ENCODE measurements at regions not wholly inside any gene's neighbourhood (a gene's known extent, or its start where the extent isn't known, plus 50 kb on each side); places are given as distances from the start of the nearest gene placed in this dataset.

GRCh38 chr4:151960449-151961230 lies 199.8 kb upstream of the GATB start:
- DNase-seq: no peak

GRCh38 chr4:151957153-151957552 lies 196.3 kb upstream of the GATB start:
- DNase-seq: no peak

GRCh38 chr4:151955721-151956380 lies 195.0 kb upstream of the GATB start:
- DNase-seq: no peak

GRCh38 chr4:151953795-151954372 lies 193.1 kb upstream of the GATB start:
- no peak for DNase-seq

- DNase-seq: no peak
Measured at GRCh38 chr4:151953312-151953711, 192.5 kb upstream of the GATB start.

GRCh38 chr4:151952711-151953254 lies 192.0 kb upstream of the GATB start:
- no peak for DNase-seq

- no peak for DNase-seq
Measured at GRCh38 chr4:151952137-151952536, 191.3 kb upstream of the GATB start.

GRCh38 chr4:151951671-151952050 lies 190.9 kb upstream of the GATB start:
- no peak for DNase-seq

- no peak for DNase-seq
Measured at GRCh38 chr4:151950993-151951670, 190.3 kb upstream of the GATB start.

GRCh38 chr4:151948351-151949016 lies 187.7 kb upstream of the GATB start:
- DNase-seq: no peak

- DNase-seq: no peak
Measured at GRCh38 chr4:151946718-151947117, 185.9 kb upstream of the GATB start.

GRCh38 chr4:151942971-151943370 lies 182.2 kb upstream of the GATB start:
- DNase-seq: no peak

- DNase-seq: no peak
Measured at GRCh38 chr4:151940926-151941617, 180.3 kb upstream of the GATB start.

GRCh38 chr4:151940291-151940690 lies 179.5 kb upstream of the GATB start:
- no peak for DNase-seq

GRCh38 chr4:151939670-151940069 lies 178.9 kb upstream of the GATB start:
- no peak for DNase-seq

GRCh38 chr4:151935411-151935810 lies 174.6 kb upstream of the GATB start:
- DNase-seq: no peak

GRCh38 chr4:151934766-151935165 lies 174.0 kb upstream of the GATB start:
- DNase-seq: no peak

GRCh38 chr4:151933122-151933827 lies 172.5 kb upstream of the GATB start:
- DNase-seq: no peak

GRCh38 chr4:151931563-151931962 lies 170.8 kb upstream of the GATB start:
- no peak for DNase-seq

- DNase-seq: no peak
Measured at GRCh38 chr4:151930372-151930771, 169.6 kb upstream of the GATB start.

- no peak for DNase-seq
Measured at GRCh38 chr4:151928112-151928511, 167.3 kb upstream of the GATB start.
